Dedifferentiated amniotic fluid mesenchymal stem cell (primary cell): ENCODE measurements at regions not wholly inside any gene's neighbourhood (a gene's known extent, or its start where the extent isn't known, plus 50 kb on each side); places are given as distances from the start of the nearest gene placed in this dataset.
"Not testable (repeated sequence)": the region's sequence is repeated elsewhere in the genome, so short reads cannot be mapped to it uniquely, and the experiment has no call there.

Experiments
- DNase-seq: peaks from one replicate; pipeline ENCODE4 v3.0.0-alpha.2; 2016; ENCODE audit errors: extremely low spot score

DNA sequence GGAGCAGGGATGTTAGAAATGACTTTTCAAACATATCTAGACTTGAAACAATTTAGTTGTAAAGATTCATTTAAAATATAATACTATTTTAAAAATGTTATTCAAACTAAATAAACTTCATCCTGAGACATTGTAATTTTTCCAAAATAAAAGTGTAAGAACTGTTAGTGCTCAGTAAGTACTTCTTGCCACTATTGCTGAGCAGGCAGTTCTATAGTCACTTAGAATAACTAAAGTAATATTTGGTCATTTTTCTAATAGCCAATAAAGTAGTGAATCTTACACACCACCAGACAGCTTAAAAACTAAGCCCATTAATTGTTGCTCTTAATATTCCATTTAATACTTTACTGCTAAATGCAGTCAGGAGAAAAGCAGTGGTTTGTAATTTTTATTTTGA lies 1120.0 kb upstream of the CDH10 start:
- no peak for DNase-seq

DNA sequence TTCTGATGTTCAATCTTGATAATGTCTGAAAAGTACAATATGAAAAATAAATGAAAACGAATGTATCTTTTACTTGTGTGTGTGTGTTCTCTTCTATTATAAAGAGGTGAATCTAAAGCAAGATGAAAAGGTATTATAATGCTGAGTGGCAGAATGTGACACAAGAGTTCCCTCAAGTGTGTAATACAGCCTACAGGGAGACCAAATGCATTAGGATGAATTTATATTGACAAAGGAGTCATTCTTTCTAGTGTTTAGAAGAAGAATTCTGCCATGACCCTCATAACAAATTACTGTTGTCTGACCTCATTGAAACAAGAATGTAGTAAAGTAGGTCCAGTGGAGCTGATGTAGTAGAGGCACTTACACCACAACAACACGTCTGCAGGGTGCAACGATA lies 1119.0 kb upstream of the CDH10 start:
- DNase-seq: no peak

DNA sequence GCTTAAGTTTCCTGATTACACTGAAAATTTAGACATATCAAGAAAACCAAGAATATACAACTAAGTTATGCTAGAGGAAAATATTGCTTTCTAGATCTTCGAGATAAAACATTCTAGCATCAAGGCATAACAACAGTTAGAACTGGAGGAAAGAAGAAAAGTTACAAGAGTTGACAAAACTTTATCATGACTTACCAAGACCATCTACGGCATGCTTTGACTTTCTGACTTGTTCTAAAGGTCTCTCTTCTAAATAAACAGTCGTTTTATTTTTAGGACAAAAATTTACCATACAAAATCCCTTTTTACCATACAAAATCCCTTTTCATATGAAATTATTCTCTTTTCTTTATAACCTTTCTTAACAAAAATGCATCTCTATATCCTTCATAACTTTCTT lies 1110.1 kb upstream of the CDH10 start:
- no peak for DNase-seq

DNA sequence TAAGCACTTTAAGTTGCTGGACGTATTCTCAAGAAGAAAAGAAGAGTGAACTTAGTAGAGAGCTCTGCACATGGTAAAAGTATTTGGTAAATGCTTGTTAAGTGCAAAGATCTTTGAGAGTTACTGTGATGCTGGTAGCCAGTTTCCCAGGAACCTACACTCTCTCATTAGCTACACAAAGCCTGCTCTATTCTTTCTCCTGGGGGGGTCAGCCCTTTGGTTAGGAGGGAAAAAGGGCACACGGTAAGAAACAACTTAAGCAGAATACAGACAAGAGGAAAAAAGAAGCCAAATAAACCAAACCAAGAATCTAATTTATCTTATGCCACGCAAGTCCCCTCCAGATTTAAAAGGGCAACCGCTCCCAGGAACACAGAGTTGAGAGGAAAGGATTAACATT lies 1100.1 kb upstream of the CDH10 start:
- no peak for DNase-seq

DNA sequence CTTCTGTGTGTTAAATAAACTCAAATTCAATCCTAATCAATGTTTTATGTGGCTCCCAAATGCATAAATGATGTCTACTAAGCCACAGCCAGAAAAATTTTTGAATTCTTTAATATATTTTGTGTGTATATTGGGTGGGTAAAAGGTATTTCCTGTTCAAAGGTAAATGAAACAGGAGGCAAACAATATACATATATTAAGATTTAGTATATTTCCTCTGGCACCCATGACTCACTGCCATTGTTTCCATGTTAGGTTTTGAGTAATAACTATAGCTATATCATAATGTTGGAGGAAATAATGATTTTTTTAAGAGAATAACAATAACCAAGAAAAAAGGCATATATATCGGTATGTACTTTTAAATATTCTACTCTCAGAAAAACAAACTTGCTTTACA lies 1071.9 kb upstream of the CDH10 start:
- no peak for DNase-seq

DNA sequence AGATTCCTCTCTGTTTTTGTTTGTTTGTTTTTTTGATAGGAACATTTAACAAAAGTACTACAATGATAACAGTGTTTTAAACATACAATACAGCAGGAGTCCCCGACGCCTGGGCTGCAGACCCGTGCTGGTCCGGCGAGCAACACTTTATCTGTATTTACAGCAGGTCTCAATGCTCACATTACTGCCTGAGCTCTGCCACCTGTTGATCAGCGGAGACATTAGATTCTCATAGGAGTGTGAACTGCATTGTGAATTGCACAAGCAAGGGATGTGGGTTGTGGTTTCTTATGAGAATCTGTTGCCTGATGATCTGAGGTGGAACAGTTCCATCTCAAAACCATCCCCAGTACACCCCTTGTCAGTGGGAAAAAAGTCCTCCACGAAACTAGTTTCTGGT lies 1068.5 kb upstream of the CDH10 start:
- no peak for DNase-seq

DNA sequence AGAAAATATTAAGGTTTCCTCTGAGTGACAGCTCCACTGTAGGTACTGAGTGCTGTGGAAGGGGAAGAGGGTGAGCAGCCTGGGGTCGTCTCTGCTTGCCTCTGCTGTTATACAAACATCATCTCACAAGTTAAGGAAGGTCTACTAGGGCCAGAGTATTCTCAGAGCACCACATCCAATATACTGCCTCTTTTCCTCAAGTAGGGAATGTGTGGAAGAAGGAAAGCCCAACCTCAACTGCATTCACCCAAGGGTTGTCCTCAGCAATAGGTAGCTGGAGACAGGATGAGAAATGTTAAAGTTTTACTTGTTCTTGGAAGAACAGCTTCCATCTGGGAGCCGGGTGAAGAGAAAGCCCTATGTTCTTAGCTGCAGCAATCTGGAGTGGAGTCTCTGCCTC lies 1062.3 kb upstream of the CDH10 start:
- no peak for DNase-seq

DNA sequence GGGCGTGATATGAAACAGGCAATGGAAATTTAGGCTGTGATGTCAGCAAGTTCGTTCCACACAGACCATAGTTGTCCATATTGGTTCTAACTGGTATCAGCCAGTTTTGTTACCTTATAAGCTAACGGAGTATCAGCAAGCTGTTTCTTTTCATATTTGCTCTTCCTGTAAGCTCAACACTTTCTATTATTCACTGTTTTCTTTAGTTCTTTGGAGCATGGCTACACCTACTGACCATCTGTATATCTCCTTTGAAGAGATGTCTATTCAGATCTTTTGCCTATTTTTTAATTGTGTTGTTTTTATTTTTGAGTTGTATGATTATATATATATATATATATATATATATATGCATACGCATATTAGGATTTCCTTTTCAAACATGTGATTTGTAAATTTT lies 1057.2 kb upstream of the CDH10 start:
- DNase-seq: no peak

DNA sequence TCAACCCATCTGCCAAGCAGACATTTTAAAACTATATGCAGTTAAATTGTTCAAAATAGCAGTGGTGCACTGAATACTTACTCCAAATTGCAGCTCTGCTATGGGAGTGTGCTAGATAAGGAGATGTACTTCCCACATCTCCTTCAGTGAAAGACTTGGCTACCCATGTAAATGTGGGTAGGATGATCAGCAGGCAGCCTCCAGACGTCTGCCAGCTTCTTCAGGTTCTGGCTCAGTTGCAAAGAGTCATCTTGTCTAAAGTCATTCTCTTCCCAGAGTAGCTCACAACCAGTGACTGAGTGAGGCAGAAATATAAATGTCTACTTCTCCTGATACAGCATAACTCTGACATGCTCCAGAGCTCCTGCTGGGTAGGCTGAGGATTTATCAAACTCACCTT lies 1050.0 kb upstream of the CDH10 start:
- no peak for DNase-seq

DNA sequence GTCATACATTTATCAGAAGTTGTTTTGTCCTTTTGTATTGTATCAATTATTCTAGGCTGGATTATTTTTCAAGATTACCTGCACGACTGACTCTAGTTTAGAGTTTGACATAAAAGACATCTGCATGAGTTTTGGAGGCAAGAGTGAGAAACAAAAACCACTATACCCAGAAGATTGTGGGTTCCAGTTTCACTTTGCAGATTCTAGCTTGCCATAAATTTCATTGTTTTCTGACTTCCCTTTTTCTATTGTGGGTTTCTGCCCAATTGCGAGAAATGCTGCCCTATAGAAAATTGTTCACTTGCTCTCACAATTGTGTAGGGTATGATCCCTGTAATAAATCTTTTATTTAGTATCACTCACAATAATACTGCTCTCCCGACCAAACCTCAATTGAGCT lies 1043.4 kb upstream of the CDH10 start:
- DNase-seq: no peak

DNA sequence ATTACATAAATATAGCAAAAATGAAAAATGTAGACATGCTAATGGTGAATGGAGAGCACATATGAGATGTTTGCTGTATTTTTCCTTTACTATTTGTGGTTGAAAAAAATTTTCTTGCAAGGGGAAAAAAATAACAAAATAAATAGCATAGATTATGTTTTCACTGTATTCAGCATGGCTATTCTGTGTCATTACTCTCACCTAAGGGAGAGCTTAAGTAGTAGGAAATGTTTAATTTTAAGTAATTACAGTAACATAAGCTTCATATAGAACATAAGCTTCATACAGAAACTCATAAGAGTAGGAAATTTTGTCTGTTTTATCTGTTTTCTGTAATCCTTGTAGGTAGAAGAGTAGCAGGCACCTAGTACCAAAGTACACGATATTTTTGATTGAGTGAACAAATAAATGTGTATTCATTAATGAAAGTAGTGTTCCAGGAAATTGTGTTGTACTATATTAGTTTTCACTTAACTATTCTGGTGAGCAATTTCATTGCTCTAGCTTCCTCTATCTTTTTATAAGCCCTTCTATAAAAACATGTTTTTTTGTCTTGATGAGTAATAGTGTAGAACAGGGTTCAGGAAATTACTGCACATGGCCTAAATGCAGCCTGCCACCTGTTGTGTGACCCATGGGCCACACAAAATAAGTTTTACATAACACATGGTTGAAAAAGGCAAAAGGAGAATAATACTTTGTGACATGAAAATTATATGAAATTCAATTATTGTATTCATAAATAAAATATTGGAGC lies 1025.0 kb upstream of the CDH10 start:
- no peak for DNase-seq

DNA sequence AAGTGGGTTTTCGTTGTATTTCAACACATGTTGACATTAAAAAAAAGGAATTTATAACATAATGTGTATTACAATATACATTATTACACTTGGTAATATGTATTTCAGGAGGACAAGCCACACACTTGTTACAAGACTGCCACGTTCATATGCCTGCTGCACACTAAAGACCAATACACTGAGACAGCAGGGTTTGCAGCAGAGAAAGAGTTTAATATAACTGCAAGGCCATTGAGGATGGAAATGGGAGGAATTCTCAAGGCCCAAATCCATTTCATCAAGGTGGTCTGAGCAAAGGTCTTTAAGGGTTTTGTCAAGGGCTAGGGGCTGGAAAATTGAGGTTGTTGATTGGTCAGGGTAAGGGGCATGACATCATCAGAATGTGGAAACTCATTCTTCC lies 1017.8 kb upstream of the CDH10 start:
- no peak for DNase-seq

DNA sequence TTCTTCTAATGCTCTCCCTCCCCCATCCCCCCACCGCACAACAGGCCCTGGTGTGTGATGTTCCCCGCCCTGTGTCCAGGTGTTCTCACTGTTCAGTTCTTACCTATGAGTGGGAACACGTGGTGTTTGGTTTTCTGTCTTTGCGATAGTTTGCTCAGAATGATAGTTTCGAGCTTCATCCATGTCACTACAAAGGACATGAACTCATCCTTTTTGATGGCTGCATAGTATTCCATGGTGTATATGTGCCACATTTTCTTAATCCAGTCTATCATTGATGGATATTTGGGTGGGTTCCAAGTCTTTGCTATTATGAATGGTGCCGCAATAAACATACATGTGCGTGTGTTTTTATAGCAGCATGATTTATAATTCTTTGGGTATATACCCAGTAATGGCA lies 1005.5 kb upstream of the CDH10 start:
- not testable (repeated sequence) for DNase-seq

DNA sequence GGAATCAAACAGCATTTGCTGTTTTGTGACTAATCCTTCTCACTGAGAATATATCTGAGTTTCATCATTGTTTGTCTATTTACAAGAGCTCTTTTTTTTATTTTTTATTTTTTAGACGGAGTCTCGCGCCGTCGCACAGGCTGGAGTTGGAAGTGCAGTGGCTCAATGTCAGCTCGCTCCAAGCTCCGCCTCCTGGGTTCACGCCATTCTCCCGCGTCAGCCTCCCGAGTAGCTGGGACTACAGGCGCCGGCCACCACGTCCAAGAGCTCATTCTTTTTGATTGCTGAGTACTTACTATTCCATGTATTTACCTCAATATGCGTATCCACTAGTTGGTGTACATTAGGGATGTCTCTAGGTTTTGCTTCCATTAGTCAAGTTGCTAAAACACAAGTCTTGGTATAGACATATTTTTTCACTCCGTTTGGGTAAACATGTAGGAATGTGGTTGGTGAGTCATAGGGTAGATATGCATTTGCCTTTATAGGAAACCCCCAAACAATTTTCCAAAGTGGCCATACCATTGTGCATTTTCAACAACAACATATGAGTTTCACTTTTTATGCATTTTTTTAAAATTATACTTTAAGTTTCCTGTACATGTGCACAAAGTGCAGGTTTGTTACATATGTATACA lies 1005.0 kb upstream of the CDH10 start:
- DNase-seq: no peak

DNA sequence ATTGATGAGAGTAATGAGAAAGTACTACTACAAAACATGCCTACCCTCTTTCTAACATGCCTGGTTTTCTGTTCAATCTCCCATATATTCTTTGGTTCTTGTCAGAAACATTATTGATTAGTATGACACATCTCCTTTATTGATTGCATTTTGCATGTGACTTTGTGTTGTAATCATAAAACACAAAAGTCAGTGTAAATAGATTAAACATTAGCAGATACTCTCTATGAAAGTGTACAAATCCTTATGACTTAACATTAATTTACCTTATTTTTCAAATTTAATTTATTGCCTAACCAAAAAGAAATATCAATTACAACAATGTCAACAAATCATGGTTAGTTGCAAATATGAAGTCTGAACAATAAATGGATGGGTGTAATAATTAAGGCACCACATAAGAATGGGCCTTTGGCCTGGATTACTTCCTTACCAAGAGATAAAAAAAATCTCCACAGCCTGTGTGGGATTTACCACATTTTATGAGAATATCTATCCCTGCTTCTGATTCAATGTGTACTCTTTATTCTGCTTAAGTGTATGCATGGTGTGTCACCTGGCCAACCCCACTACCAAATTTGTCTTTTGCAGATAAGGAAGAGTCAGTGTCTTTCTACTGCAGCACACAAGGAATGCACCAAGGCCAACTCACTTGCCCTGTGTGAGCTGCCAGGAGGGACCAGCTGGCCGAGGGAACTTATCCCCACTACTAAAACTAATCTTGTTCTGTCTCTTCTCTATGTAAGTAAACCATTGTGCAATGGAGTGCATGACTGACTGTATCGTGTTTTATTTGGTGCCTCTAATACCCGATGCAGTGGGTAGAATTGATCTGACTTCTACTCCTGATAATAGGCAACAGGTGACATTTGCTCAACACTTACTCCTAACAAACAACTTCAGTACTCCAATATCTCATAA lies 1001.9 kb upstream of the CDH10 start:
- no peak for DNase-seq

DNA sequence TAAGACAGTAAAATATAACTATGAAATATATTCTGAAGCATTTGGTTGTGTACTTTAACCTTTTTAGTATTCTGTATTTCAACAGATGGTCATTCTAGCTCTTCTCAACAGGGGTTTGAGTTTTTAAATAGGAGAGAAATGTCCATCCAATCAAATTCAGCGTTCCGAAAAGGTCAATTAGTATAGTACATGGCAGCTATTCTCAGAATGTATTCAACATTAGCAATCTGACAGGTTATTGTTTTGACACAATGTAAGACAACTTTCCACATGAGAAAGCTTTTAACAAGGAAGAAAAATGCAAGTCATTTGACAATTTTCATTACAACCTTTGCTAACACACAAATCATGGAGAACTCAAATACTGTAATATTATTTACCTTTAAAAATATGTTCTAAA lies 996.3 kb upstream of the CDH10 start:
- no peak for DNase-seq

DNA sequence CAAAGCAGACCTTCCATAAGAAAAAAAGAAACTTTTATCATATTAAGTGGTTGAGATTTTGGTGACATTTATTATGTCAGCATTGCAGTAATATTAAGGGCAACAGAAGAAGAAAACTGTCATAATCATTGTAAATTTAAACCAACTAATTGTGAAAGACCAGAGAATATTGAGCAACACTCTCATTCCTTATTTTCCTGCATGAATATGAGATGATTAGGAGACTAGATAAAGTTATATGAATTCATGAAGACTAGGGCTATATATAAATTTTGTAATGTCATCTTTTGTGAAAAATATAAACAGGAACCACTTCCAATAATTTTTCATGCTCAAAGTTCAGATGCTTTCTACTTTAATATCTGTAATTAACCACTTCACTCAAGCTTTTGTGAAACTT lies 974.5 kb upstream of the CDH10 start:
- no peak for DNase-seq

DNA sequence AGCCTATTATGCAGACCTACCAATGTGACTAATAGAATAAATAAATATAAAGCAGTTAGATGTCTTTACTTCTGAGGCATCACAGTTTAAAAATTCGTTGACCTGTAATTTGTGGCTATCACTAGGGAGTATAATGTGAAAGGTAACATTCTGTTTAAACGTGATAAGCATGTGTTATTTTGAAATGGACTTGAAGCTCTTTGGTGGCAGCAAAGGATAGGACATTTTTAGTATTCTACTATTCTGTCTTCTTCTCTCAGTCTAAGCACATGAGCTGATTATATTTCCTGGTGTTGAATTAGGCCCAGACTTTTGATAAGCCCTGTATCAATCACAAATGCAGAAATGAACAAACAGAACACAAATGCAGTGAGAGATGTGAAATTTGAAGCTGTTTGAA lies 974.0 kb upstream of the CDH10 start:
- no peak for DNase-seq

DNA sequence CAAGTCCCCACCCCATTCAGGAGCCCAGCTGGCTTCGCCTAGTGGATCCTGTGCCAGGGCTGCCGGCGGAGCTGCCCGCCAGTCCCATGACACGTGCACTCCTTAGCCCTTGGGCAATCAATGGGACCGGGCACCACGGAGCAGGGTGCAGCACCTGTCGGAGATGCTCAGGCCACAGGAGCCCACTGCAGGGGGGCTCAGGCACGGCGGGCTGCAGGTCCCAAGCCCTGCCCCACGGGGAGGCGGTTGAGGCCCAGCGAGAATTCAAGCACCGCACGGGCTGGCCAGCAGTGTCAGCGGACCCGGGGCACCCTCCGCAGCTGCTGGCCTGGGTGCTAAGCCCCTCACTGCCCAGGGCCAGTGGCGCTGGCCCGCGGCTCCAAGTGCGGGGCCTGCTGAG lies 969.7 kb upstream of the CDH10 start:
- DNase-seq: no peak

DNA sequence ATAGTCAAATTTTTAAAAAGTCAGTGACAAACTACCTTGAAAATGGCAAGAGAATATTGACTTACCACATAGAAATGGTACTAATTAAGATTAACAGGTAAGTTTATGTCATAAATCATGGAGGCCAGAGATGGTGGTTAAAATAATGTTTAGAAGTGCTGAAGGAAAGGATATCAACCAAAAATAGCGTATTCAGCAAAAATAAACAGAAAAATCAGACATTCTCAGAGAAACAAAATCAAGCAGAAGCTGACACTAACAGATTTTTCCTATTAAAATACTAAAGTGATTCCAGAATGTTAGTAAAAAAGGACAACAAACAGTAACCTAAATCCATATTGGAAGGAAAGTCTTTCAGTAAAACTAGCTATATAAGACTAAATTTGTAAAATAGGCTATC lies 959.9 kb upstream of the CDH10 start:
- DNase-seq: no peak

DNA sequence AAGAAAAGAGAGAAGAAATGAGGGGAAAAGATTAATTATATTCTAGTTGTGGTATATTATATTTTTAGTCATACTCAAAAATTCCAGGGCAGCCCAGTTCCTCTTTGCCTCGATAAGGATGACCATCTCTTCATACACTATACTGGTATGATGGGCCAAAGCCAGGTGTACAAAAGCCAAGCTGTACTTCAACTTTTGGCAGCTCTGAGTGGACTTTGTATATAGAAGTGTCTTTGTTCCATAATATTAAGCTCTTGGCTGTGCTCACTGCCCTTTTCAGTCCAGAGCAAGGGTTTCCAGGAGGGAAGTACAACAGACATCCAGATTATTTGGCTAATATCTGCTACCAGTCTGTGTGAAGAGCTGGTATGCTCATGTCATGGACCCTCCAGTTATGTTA lies 934.3 kb upstream of the CDH10 start:
- no peak for DNase-seq

DNA sequence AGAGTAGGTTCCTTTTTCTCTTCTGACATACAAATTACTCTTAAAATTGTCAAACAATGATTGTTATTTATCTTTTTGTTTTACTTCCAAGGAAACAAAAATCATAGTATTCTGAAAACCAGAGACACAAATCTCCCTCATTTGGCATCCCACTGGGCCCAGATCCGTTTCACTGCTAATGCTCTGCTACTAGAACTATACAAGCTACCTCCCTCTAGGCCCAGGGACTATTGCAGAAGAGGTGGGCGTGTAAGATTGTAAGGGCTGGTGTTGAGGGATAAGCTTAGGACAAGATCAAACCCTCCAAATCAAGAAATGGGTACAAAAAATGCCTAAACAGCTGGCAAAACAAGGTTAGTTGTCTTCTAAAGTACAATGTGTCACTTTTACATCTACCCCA lies 928.9 kb upstream of the CDH10 start:
- no peak for DNase-seq

DNA sequence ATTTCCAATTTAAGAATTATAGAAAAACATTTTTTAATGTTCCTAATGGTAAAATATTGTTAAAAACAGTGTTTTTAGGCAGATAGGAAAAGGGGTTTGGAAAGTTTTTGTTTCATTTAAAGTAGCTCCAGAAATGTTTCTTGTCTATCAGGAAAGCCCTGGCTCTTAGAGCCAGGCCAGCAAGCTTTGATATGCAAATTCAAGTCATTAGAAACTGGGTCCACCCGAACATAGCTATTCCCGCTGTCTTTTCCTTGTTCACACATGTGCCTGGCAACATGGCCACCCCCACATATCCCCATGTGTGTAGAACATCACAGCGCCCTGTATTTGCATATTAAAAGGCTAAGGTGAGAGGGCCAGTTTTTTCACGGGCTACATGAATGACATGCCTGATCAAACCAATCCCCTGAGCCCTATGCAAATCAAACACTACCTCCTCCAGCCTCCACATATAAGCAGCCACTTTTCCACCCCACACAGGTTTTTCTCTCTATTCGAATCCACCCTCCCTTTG lies 925.3 kb upstream of the CDH10 start:
- DNase-seq: no peak
